GM13977 (cell line): ENCODE measurements at regions not wholly inside any gene's neighbourhood (a gene's known extent, or its start where the extent isn't known, plus 50 kb on each side); places are given as distances from the start of the nearest gene placed in this dataset.
"Not testable (repeated sequence)": the region's sequence is repeated elsewhere in the genome, so short reads cannot be mapped to it uniquely, and the experiment has no call there.

Experiments
- DNase-seq: peaks from one replicate; pipeline ENCODE4 v3.0.0; 2012; ENCODE audit warnings: low spot score
- CTCF ChIP-seq: IDR thresholded peaks from 2 replicates; pipeline ENCODE4 v1.5.1; 2012; ENCODE audit warnings: mild to moderate bottlenecking, control low read depth; ENCODE audit not compliant: insufficient read depth; ENCODE audit errors: extremely low read depth, missing control alignments
- in situ Hi-C: fragments of 300-500 bp; cut with MboI; formaldehyde crosslinking; loops from one replicate; pipeline ENCODE4 v1.12.0; 2022; ENCODE audit warnings: low sequenced_read_pairs, low pct_unique_long_range_greater_than_20kb, mixed read lengths, inconsistent platforms; ENCODE audit not compliant: unreplicated experiment

GRCh38 chr1:5769760-5770159, 222.5 kb downstream of the NPHP4 start:
- DNase-seq = no peak
- in situ Hi-C loops = no loop called here
- no peak for TF ChIP-seq CTCF

GRCh38 chr1:5769146-5769545, 223.1 kb downstream of the NPHP4 start:
- no peak for DNase-seq
- in situ Hi-C loops = no loop called here
- no peak for TF ChIP-seq CTCF

- in situ Hi-C loops = no loop called here
- DNase-seq = no peak
- TF ChIP-seq CTCF = no peak
These were observed 224.2 kb downstream of the NPHP4 start for GRCh38 chr1:5768014-5768413.

GRCh38 chr1:5766996-5767395, 225.2 kb downstream of the NPHP4 start:
- DNase-seq, in situ Hi-C loops: not testable (repeated sequence)

- DNase-seq = no peak
- no peak for TF ChIP-seq CTCF
- in situ Hi-C loops = no loop called here
These were observed 226.0 kb downstream of the NPHP4 start for GRCh38 chr1:5765997-5766913.

GRCh38 chr1:5765483-5765882, 226.7 kb downstream of the NPHP4 start:
- in situ Hi-C loops = no loop called here
- no peak for TF ChIP-seq CTCF
- no peak for DNase-seq

GRCh38 chr1:5764959-5765358, 227.3 kb downstream of the NPHP4 start:
- TF ChIP-seq CTCF = no peak
- DNase-seq = no peak
- in situ Hi-C loops = no loop called here
